ENCODE measurements at regions not wholly inside any gene's neighbourhood (a gene's known extent, or its start where the extent isn't known, plus 50 kb on each side); places are given as distances from the start of the nearest gene placed in this dataset.

- no peak for DNase-seq (ENCODE audit: low spot score)
Observed at GRCh38 chr18:1564793-1565192, 660.1 kb downstream of the ADCYAP1 start.

- no peak for DNase-seq (ENCODE audit: low spot score)
Observed at GRCh38 chr18:1571206-1571605, 666.5 kb downstream of the ADCYAP1 start.

- DNase-seq (ENCODE audit: low spot score): no peak
Observed at GRCh38 chr18:1573732-1574131, 669.1 kb downstream of the ADCYAP1 start.

- DNase-seq (ENCODE audit: low spot score): no peak
Observed at GRCh38 chr18:1575084-1575483, 670.4 kb downstream of the ADCYAP1 start.

GRCh38 chr18:1578505-1578904 is 673.8 kb downstream of the ADCYAP1 start:
- DNase-seq (ENCODE audit: low spot score): no peak

DNA sequence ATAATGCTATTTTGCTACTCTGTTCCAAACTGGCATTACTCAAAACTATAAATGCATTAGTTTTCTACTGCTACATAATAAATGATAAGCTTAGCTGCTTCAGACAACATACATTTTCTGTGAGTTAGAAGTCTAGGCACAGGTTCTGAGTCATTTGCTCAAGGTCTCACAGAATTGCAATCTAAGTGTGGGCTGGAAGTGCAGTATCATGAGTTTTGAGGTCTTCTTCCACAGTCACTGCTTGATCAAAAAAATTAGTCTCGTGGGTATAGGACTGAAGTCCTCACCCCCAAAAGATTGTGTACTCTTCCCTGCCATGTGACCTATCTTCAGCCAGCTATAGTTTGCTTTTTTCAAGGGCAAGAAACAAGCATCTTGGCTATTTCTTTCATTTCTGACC is 676.9 kb downstream of the ADCYAP1 start:
- DNase-seq (ENCODE audit: low spot score): no peak

DNA sequence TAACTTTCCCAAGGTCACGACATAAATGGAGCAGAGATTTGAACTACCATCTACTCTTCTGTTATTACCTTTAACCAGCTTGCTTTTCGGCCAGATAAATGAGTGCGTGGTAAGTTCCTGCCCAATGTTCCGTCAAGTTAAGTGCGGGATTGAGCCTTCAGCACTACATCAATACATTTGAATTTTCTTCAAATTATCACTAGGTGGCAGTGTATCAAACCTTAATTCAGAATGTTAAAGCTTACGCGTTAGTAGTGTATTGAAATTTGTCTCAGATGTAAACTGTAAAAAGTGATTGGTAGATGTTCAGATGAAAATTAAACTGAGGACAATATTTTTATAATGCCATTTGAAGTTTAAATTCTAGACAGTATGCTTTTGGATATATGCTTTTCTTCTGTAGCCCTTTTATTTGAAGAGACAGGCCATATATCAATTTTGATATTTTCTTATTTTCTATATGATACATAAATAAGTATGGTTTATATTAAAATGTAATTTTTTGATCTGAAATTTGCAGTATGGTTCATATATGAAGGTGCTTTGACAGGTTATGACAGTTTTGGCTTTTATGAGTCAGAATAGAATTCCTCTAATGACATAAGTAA is 681.3 kb downstream of the ADCYAP1 start:
- peak; percentile 36 for DNase-seq (ENCODE audit: low spot score)

- no peak for DNase-seq (ENCODE audit: low spot score)
Observed at GRCh38 chr18:1593091-1593490, 688.4 kb downstream of the ADCYAP1 start.

GRCh38 chr18:1595195-1595594 is 690.5 kb downstream of the ADCYAP1 start:
- no peak for DNase-seq (ENCODE audit: low spot score)

DNA sequence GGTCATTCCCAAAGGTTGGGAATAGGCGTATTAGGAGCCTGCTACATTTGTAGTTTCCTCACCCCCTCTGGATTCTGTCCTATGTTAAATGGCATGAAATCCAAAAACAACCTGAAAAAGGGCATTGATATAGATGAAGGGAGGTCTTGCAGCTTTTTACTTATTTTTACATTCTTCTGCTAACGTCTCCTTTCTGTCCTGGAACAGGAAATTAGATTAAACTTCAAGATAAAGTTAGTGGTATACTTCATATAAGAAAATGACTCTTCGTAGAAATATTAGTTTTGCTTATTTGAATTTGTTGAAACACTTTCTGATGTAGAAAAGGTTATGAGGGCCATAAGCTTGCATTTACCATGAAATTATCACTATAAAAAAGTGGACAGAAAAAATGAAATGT is 694.5 kb downstream of the ADCYAP1 start:
- no peak for DNase-seq (ENCODE audit: low spot score)

GRCh38 chr18:1604751-1605150 is 700.1 kb downstream of the ADCYAP1 start:
- no peak for DNase-seq (ENCODE audit: low spot score)

- DNase-seq (ENCODE audit: low spot score): no peak
Observed at GRCh38 chr18:1618364-1618763, 713.7 kb downstream of the ADCYAP1 start.

- no peak for DNase-seq (ENCODE audit: low spot score)
Observed at GRCh38 chr18:1619507-1619906, 714.8 kb downstream of the ADCYAP1 start.

DNA sequence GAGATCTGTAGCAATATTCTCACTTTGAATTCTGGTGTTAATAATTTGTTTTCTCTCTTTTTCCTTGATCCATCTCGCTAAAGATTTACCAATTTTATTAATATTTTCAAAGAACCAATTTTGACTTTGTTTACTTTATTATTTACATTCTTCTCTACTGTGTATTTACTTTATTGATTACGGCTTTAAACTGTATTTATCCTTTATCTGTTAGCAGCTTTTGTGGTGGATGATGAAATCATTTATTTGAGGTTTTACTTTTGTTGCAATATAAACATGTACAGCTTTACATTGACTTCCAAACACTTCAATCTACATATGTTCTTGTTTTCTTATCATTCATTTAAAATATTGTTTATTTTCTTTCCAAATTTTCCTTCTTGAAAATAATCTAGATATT is 719.9 kb downstream of the ADCYAP1 start:
- no peak for DNase-seq (ENCODE audit: low spot score)

DNA sequence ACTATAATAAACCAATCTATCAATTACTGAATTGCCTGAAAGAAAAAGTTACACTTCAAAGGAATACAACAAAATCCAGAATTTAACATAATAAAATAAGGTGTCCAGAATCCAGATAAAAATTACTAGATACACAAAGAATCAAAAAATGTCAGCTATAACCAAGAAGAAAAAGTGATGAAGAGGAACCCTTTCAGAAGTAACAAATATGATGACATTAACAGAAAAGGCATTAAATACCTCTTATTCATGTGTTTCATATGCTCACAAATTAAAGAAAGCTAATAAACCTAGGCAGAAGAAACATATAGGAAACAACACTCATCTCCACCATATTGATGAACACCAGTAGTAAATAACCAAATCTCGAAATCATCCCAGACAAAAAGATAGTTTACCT is 722.8 kb downstream of the ADCYAP1 start:
- no peak for DNase-seq (ENCODE audit: low spot score)

- no peak for DNase-seq (ENCODE audit: low spot score)
Observed at GRCh38 chr18:1648712-1649111, 744.0 kb downstream of the ADCYAP1 start.

- DNase-seq (ENCODE audit: low spot score): no peak
Observed at GRCh38 chr18:1652018-1652417, 747.3 kb downstream of the ADCYAP1 start.

DNA sequence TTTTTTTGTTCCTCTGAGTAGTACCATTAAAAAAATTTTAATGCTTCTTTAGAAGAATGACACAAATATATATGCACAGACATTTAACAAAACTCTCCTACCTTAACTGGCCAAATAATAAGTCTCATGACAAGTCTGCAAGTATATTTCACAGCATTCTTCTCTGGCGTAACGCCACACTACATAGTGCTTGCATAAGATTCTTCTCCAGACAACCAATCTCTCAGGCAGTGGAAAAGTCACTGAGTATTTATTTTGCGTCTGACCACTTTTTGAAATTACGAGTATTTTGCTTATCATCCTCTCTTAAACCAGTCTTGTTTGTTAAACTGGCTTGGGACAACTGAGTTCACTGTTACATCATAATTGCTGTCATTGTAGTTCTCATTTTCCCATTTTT is 749.2 kb downstream of the ADCYAP1 start:
- DNase-seq (ENCODE audit: low spot score): no peak

DNA sequence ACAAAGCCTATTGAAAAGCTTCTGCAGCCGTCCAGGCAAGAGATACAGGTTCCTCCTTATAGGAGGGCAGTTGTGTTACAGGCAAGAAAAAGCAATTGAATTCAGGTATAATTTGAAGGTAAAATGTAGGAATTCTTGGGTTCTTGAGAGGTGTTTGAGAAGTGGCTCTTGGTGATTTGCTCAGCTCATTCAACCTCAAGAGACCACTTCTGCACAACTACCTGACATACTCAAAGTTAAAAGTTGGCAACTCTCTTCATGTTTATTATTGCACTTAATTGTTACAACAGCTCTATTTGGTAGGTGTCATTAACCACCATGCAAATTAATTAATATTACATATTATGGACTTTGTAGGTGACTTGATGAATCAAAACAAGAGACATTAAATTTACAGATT is 753.2 kb downstream of the ADCYAP1 start:
- no peak for DNase-seq (ENCODE audit: low spot score)

DNA sequence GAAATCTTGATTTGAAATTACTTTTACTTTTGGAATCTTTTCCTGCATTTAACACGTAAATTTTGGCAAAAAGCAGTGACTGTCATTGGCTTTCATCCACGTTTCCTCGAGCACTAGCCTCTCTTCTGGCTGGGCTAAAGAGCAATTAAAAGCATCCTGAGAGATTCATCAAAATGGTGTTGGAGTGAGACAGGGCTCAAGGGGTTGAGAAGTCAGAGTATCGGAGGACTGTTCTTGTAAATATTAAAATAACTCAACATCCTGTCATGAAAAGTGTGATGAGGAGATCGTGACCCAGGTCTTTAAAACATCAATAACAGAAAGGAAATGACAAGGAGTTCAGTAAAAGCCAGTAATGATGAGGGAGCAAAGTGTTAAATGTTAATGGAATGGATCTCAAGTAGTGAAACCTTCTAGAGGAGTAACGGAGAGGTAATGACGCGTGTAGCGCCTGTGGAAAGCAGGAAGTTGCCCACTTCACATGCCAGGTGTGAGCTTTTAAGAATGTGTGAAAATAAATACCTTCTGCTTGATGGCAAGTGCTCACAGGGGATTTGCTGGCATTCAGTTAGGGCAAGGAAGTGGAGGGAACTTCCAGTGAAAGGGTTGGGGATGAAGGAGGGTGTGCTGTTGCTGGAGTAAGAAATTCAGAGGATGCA is 754.4 kb downstream of the ADCYAP1 start:
- no peak for DNase-seq (ENCODE audit: low spot score)

DNA sequence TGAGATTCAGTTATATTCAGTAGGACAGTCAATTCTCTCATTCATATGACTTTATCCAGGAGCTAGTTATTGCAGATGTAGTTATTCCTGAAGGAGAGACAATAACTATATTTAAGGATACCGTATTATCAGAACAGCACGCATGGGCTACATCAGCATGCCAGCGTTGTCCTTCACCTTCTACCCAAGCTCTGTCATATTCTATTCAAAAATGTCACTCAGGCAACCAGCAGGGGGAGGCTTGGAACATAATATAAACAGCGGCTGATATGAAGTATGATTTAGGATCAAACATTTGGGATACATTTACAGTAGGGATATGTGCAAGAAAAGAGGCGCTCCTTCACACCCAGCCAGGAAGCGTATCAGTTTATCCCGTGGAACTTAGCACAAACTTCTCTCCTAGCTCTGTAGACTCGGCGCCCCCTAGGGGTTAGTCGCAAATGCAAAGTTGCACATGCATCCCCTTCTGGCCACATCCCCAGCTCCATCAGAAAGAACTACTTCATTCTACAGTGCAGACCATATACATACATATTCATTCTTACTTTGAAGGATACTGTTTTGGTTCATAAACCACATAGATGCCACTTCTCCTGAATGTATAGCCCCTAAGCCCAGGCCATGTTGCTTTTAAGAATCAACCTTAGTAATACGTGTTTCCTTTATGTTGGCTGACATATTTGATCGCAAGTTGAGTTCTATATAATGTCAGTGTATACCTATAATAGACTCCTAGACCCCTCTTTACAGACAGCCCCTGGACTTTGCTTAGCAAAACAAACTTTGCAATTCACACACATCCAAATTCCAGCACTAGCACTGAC is 759.4 kb downstream of the ADCYAP1 start:
- peak; percentile 12 for DNase-seq (ENCODE audit: low spot score)

DNA sequence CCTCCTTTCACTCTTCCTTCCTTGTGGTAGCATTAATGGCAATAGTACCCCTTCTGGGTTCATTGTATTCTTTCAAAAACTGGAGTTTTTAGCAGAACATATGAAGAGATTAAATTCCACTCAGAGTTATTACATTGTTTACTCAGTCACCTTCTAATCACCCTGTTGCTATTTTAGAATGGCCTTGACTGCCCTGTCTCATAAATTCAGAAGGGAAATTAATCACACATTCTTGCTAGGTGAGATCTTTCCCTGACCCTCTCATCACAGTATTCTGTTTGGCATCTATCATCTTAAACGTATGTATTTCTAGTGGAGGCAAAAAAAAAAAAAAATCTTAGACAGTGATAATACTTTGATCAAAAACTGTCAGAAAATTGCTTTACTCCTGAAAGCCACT is 760.4 kb downstream of the ADCYAP1 start:
- DNase-seq (ENCODE audit: low spot score): no peak

GRCh38 chr18:1668279-1668678 is 763.6 kb downstream of the ADCYAP1 start:
- DNase-seq (ENCODE audit: low spot score): no peak

All from GM03348 (cell line).